Adrenal gland (tissue), 9 donors: ENCODE measurements at regions not wholly inside any gene's neighbourhood (a gene's known extent, or its start where the extent isn't known, plus 50 kb on each side); places are given as distances from the start of the nearest gene placed in this dataset.

Experiments
- DNase-seq, 7 donors: peaks; one replicate each; pipeline ENCODE4 v3.0.0-alpha.2; 2019 to 2020
- H3K27ac ChIP-seq, 5 donors: fragments of 200-600 bp; sonication (generic) in 4 of 5; 1 replicate in 3 of 5; 2 replicates in 2 of 5; pipeline versions ENCODE4 v1.5.1 to v1.8.0; 2016 to 2020; ENCODE audit warnings: mild to moderate bottlenecking in 1 of 5
- H3K27me3 ChIP-seq: fragments of 200-600 bp; 2 replicates; pipeline ENCODE4 v1.8.0; 2021
- H3K36me3 ChIP-seq, 2 donors: fragments of 200-600 bp; replicated peaks in 1 of 2; 1 replicate in 1 of 2; 2 replicates in 1 of 2; pipeline versions ENCODE4 v1.5.1 to v1.8.0; 2018 to 2022
- H3K4me1 ChIP-seq, 2 donors: fragments of 200-600 bp; replicated peaks in 1 of 2; 1 replicate in 1 of 2; 2 replicates in 1 of 2; pipeline versions ENCODE4 v1.5.1 to v1.8.0; 2018 to 2021
- H3K4me3 ChIP-seq, 4 donors: fragments of 200-600 bp; sonication (generic) in 3 of 4; one replicate each; pipeline ENCODE4 v1.5.1; 2016 to 2018
- H3K9me3 ChIP-seq, 3 donors: fragments of 200-600 bp; sonication (generic) in 1 of 3; replicated peaks in 1 of 3; 1 replicate in 2 of 3; 2 replicates in 1 of 3; pipeline versions ENCODE4 v1.5.1 to v1.8.0; 2016 to 2021
- CTCF ChIP-seq, 6 experiments: fragments of 450-650 bp in 4 of 6; fragments of 200-600 bp in 2 of 6; sonication (generic) in 1 of 6; IDR thresholded peaks; 1 replicate in 5 of 6; 2 replicates in 1 of 6; pipeline versions ENCODE4 v1.5.1 to v1.8.0; 2016 to 2021; ENCODE audit warnings: antibody characterized with exemption in 6 of 6, mild to moderate bottlenecking in 2 of 6, moderate library complexity in 1 of 6
- POLR2A ChIP-seq, 2 donors: fragments of 450-650 bp; IDR thresholded peaks; one replicate each; pipeline ENCODE4 v1.6.1; 2017; ENCODE audit warnings: antibody characterized with exemption in 2 of 2, mild to moderate bottlenecking in 2 of 2, moderate library complexity in 1 of 2
- WGBS, 4 donors: extraction: QIAGEN DNeasy Blood & Tissue Kit in 2 of 4; methylation state at CpG; one replicate each; pipeline versions ENCODE4 v1.1.5 to v1.1.7; 2013 to 2017; 5-methylcytosine and 5-hydroxymethylcytosine counted together
- intact Hi-C, 2 donors: fragments of 100-400 bp; cut with DNase I; formaldehyde crosslinking; loops; one replicate each; pipeline versions ENCODE4 v1.14.1 to v1.15.0; 2022 to 2023
- donor health status: healthy with polysubstance abuse.
- donor health status: Bipolar disorder and iron deficiency.
- donor health status: DM: yes; HTN: yes; CAD: no.
- donor health status: DM: no; HTN: no; CAD: no.
- donor health status: DM: no; HTN: no; CAD: no.

- 79 to 92% (median 85%) methylated on average over 3 of the region's 3 CpGs for WGBS, 4 donors
- Histone ChIP-seq H3K4me1 (no peaks in the 10 kb centered on the region), H3K9me3 (no peaks in the 10 kb centered on the region), H3K4me3 (no peak overlapping the region), H3K27me3 (no peaks in the 10 kb centered on the region), H3K36me3 (no peaks in the 10 kb centered on the region), H3K27ac (no peak overlapping the region)
- intact Hi-C loops = no loop called here
- DNase-seq = no peak
- TF ChIP-seq POLR2A (IDR thresholded peaks at IDR 0.05) (no peak), CTCF (IDR thresholded peaks at IDR 0.05) (no peak)
Measured at GRCh38 chr4:163878336-163879121, 384.0 kb downstream of the TMA16 start.

GRCh38 chr4:163892417-163892816, 397.9 kb downstream of the TMA16 start:
- no peaks in the 10 kb centered on the region for H3K4me1 ChIP-seq
- no peak for DNase-seq
- H3K27ac ChIP-seq = no peak overlapping the region
- H3K4me3 ChIP-seq = no peak overlapping the region
- H3K36me3 ChIP-seq = no peaks in the 10 kb centered on the region
- H3K27me3 ChIP-seq = no peaks in the 10 kb centered on the region
- no peak for TF ChIP-seq CTCF (IDR thresholded peaks at IDR 0.05)
- TF ChIP-seq POLR2A (IDR thresholded peaks at IDR 0.05) = no peak
- no peaks in the 10 kb centered on the region for H3K9me3 ChIP-seq
- intact Hi-C loops = no loop called here

GRCh38 chr4:163895378-163896005, 401.0 kb downstream of the TMA16 start:
- H3K27ac ChIP-seq = no peak overlapping the region
- no peaks in the 10 kb centered on the region for H3K36me3 ChIP-seq
- no peak overlapping the region for H3K4me3 ChIP-seq
- TF ChIP-seq CTCF (IDR thresholded peaks at IDR 0.05) (no peak), POLR2A (IDR thresholded peaks at IDR 0.05) (no peak)
- intact Hi-C loops = no loop called here
- no peaks in the 10 kb centered on the region for H3K9me3 ChIP-seq
- H3K4me1 ChIP-seq = no peaks in the 10 kb centered on the region
- no peak for DNase-seq
- no peaks in the 10 kb centered on the region for H3K27me3 ChIP-seq
- 57 to 66% (median 62%) methylated on average over 3 of the region's 3 CpGs for WGBS, 4 donors

- Histone ChIP-seq H3K27ac (no peak overlapping the region), H3K9me3 (no peaks in the 10 kb centered on the region), H3K4me1 (no peaks in the 10 kb centered on the region), H3K27me3 (no peaks in the 10 kb centered on the region), H3K36me3 (no peaks in the 10 kb centered on the region), H3K4me3 (no peak overlapping the region)
- intact Hi-C loops = no loop called here
- WGBS, 4 donors = 31 to 35% (median 32%) methylated on average over 1 of the region's 1 CpG
- TF ChIP-seq CTCF (IDR thresholded peaks at IDR 0.05) (no peak), POLR2A (IDR thresholded peaks at IDR 0.05) (no peak)
- DNase-seq = no peak
Measured at GRCh38 chr4:163901319-163901718, 406.8 kb downstream of the TMA16 start.
